GM12891 (cell line): ENCODE measurements at regions not wholly inside any gene's neighbourhood (a gene's known extent, or its start where the extent isn't known, plus 50 kb on each side); places are given as distances from the start of the nearest gene placed in this dataset.

Experiments used
- PAX5 ChIP-seq: IDR thresholded peaks from 2 replicates; pipeline ENCODE4 v1.6.1; 2011; ENCODE audit warnings: low read length, moderate library complexity, mild to moderate bottlenecking; ENCODE audit not compliant: insufficient read depth, severe bottlenecking
- POLR2A ChIP-seq: IDR thresholded peaks from 2 replicates; pipeline ENCODE4 v1.6.1; 2011; ENCODE audit warnings: low read depth, low read length, control low read depth
- POLR2AphosphoS5 ChIP-seq: IDR thresholded peaks from 2 replicates; pipeline ENCODE4 v1.6.1; 2011; ENCODE audit warnings: low read depth, low read length, control low read depth
- POU2F2 ChIP-seq: IDR thresholded peaks from 2 replicates; pipeline ENCODE4 v1.6.1; 2011; ENCODE audit warnings: low read depth, mild to moderate bottlenecking, control low read depth, low read length, moderate library complexity

- TF ChIP-seq POLR2A = no peak
- TF ChIP-seq POU2F2 = no peak
- TF ChIP-seq POLR2AphosphoS5 = no peak
- TF ChIP-seq PAX5 = no peak
Observed at GRCh38 chr7:69440976-69441375, 157.3 kb upstream of the AUTS2 start.
